ENCODE measurements at regions not wholly inside any gene's neighbourhood (a gene's known extent, or its start where the extent isn't known, plus 50 kb on each side); places are given as distances from the start of the nearest gene placed in this dataset.

DNA sequence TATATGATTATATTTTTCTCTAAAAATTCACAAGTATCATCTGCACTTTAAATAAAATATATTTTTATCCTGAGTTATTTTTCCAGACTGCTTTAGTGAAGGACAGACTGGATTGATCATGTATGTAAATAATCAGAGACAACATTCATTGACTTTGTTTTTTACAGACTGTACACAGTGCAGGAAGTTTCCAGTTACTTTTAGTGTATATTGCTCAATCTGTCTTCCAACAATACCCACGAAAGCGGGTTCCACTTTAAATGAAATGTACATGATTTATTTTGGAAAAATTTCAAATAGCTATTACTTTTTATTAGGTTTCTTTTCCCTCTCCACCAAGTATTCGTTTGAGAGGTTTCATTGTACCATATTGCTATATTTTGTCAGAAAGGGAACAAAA lies 497.0 kb downstream of the FSCB start:
- TF ChIP-seq, protein P1, sequence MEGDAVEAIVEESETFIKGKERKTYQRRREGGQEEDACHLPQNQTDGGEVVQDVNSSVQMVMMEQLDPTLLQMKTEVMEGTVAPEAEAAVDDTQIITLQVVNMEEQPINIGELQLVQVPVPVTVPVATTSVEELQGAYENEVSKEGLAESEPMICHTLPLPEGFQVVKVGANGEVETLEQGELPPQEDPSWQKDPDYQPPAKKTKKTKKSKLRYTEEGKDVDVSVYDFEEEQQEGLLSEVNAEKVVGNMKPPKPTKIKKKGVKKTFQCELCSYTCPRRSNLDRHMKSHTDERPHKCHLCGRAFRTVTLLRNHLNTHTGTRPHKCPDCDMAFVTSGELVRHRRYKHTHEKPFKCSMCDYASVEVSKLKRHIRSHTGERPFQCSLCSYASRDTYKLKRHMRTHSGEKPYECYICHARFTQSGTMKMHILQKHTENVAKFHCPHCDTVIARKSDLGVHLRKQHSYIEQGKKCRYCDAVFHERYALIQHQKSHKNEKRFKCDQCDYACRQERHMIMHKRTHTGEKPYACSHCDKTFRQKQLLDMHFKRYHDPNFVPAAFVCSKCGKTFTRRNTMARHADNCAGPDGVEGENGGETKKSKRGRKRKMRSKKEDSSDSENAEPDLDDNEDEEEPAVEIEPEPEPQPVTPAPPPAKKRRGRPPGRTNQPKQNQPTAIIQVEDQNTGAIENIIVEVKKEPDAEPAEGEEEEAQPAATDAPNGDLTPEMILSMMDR (conservative IDR thresholded peaks at IDR 0.05 in 1 of 2, IDR thresholded peaks at IDR 0.05 in 1 of 2; ENCODE audit: low read depth in 1 of 2, low read length in 2 of 2) = no peak
- TF ChIP-seq EZH2 (IDR thresholded peaks at IDR 0.05; ENCODE audit: low read length, missing control alignments) = no peak
